ENCODE measurements at regions not wholly inside any gene's neighbourhood (a gene's known extent, or its start where the extent isn't known, plus 50 kb on each side); places are given as distances from the start of the nearest gene placed in this dataset.

DNA sequence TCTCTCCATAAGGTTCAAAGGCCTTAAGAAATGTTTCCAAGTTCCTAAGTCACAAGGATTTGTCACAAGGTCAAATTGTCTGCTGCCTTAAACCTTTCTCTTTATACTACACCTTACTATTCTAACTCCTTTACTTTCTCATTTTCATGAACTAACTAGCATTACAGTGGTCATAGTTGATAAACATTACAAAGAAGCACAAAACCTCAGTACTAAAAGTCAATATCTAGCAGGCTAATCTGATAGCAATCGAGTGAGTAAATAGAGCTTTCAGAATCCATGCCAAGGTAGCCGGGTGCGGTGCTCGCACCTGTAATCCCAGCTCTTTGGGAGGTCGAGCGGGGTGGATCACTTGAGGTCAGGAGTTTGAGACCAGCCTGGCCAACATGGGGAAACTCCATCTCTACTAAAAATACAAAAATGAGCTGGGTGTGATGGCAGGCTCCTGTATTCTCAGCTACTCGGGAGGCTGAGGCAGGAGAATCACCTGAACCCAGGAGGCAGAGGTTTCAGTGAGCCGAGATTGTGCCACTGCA is 510.0 kb downstream of the GBA3 start:
- Histone ChIP-seq H3K27me3 (ENCODE audit: insufficient read depth, low read length) (no peaks in the 10 kb centered on the region), H3K9ac (ENCODE audit: extremely low read depth, insufficient read length, low read length) (no peak overlapping the region), H3K79me2 (ENCODE audit: insufficient read depth, low read length) (no peaks in the 10 kb centered on the region), H3K4me2 (ENCODE audit: insufficient read depth, insufficient read length, low read length) (no peak overlapping the region), H3K79me1 (ENCODE audit: insufficient read depth, low read depth, low read length, poor library complexity, severe bottlenecking) (no peaks in the 10 kb centered on the region), H4K20me1 (ENCODE audit: control insufficient read depth, insufficient read depth, insufficient read length) (no peaks in the 10 kb centered on the region), H3K23ac (ENCODE audit: insufficient read length, low read depth, low read length) (no peak overlapping the region), H2AK5ac (ENCODE audit: insufficient read length, low read length) (no peak overlapping the region), H3K56ac (ENCODE audit: insufficient read length, low read depth, low read length) (no peak overlapping the region), H3T11ph (ENCODE audit: low read length) (no peak overlapping the region), H2BK15ac (ENCODE audit: low read depth, low read length) (no peak overlapping the region), H2BK120ac (ENCODE audit: low read depth, low read length, poor library complexity, severe bottlenecking) (no peak overlapping the region), H2BK20ac (ENCODE audit: low read depth, low read length, poor library complexity, severe bottlenecking) (no peak overlapping the region), H4K8ac (replicated peaks; ENCODE audit: insufficient read length, low read depth, low read length) (no peak overlapping the region), H4K91ac (ENCODE audit: insufficient read length, low read depth, low read length) (no peak overlapping the region), H2BK12ac (ENCODE audit: insufficient read length, low read depth, low read length) (no peak overlapping the region), H3K4me1 (ENCODE audit: insufficient read depth, low read length) (no peaks in the 10 kb centered on the region), H2BK5ac (ENCODE audit: insufficient read length, low read length) (no peak overlapping the region), H3K14ac (ENCODE audit: insufficient read depth, low read length) (no peak overlapping the region), H4K5ac (ENCODE audit: insufficient read length, low read depth, low read length) (no peak overlapping the region), H3K18ac (ENCODE audit: insufficient read length, low read depth, low read length) (no peak overlapping the region), H3K9me3 (ENCODE audit: control insufficient read depth, low read depth, low read length) (no peaks in the 10 kb centered on the region), H3K23me2 (ENCODE audit: insufficient read length, low read depth, low read length, poor library complexity, severe bottlenecking) (no peaks in the 10 kb centered on the region), H3K27ac (ENCODE audit: insufficient read length, low read depth, low read length) (no peak overlapping the region), H3K4ac (ENCODE audit: low read depth, low read length) (no peak overlapping the region), H2AFZ (ENCODE audit: low read length) (no peak overlapping the region)
- H3K36me3 Mint-ChIP-seq (ENCODE audit: insufficient read depth in 1 of 3, low read depth in 3 of 3) = peaks cover 10 to 12% (median 10%) of the 10 kb centered on the region in 3 experiments; a peak in 6 of 7 replicates
- no peak for DNase-seq
- WGBS (ENCODE audit: extremely low coverage, insufficient read length, low lambda C conversion rate) = no CpG with 5 or more reads among the region's 8 CpGs
- peaks cover 14% of the 10 kb centered on the region in 2 experiments for H3K4me1 Mint-ChIP-seq
- H3K9me3 Mint-ChIP-seq = peaks cover 16 to 17% of the 10 kb centered on the region in 2 experiments
- no peak overlapping the region for H3K4me3 Mint-ChIP-seq
- H3K27me3 Mint-ChIP-seq (ENCODE audit: low read depth) = no peaks in the 10 kb centered on the region
- TF ChIP-seq, protein P1, sequence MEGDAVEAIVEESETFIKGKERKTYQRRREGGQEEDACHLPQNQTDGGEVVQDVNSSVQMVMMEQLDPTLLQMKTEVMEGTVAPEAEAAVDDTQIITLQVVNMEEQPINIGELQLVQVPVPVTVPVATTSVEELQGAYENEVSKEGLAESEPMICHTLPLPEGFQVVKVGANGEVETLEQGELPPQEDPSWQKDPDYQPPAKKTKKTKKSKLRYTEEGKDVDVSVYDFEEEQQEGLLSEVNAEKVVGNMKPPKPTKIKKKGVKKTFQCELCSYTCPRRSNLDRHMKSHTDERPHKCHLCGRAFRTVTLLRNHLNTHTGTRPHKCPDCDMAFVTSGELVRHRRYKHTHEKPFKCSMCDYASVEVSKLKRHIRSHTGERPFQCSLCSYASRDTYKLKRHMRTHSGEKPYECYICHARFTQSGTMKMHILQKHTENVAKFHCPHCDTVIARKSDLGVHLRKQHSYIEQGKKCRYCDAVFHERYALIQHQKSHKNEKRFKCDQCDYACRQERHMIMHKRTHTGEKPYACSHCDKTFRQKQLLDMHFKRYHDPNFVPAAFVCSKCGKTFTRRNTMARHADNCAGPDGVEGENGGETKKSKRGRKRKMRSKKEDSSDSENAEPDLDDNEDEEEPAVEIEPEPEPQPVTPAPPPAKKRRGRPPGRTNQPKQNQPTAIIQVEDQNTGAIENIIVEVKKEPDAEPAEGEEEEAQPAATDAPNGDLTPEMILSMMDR (conservative IDR thresholded peaks at IDR 0.05) = no peak
- no peak overlapping the region for H3K27ac Mint-ChIP-seq
